Heart left ventricle (tissue), 16 donors: ENCODE measurements at regions not wholly inside any gene's neighbourhood (a gene's known extent, or its start where the extent isn't known, plus 50 kb on each side); places are given as distances from the start of the nearest gene placed in this dataset.

Experiments used
- ATAC-seq, 4 donors: fragments of 200-7000 bp; cut with Tn5 transposase; one replicate each; pipeline ENCODE4 v1.9.1; 2020 to 2022; ENCODE audit warnings: moderate library complexity in 4 of 4, mild to moderate bottlenecking in 3 of 4, moderate number of reproducible peaks in 1 of 4
- DNase-seq, 5 donors: peaks; one replicate each; pipeline ENCODE4 v3.0.0-alpha.2; 2020
- H3K27ac ChIP-seq, 12 donors: fragments of 200-600 bp; sonication (generic) in 4 of 12; one replicate each; pipeline versions ENCODE4 v1.5.0 to v1.8.0; 2016 to 2022; ENCODE audit warnings: mild to moderate bottlenecking in 2 of 12
- H3K27me3 ChIP-seq, 9 donors: fragments of 200-600 bp; sonication (generic) in 2 of 9; one replicate each; pipeline versions ENCODE4 v1.5.1 to v1.8.0; 2016 to 2022; ENCODE audit warnings: mild to moderate bottlenecking in 3 of 9
- H3K36me3 ChIP-seq, 9 donors: fragments of 200-600 bp; sonication (generic) in 2 of 9; one replicate each; pipeline versions ENCODE4 v1.5.0 to v1.8.0; 2018 to 2022; ENCODE audit warnings: mild to moderate bottlenecking in 2 of 9
- H3K4me1 ChIP-seq, 12 donors: fragments of 200-600 bp; sonication (generic) in 4 of 12; one replicate each; pipeline versions ENCODE4 v1.5.0 to v1.8.0; 2016 to 2022; ENCODE audit warnings: mild to moderate bottlenecking in 3 of 12
- H3K4me3 ChIP-seq, 12 donors: fragments of 200-600 bp; sonication (generic) in 4 of 12; one replicate each; pipeline versions ENCODE4 v1.5.0 to v1.8.0; 2017 to 2022; ENCODE audit warnings: mild to moderate bottlenecking in 9 of 12, moderate library complexity in 4 of 12
- H3K9me3 ChIP-seq, 12 donors: fragments of 200-600 bp; sonication (generic) in 4 of 12; one replicate each; pipeline versions ENCODE4 v1.5.0 to v1.8.0; 2016 to 2022; ENCODE audit warnings: mild to moderate bottlenecking in 1 of 12
- CTCF ChIP-seq, 12 donors: fragments of 200-600 bp; sonication (generic) in 4 of 12; IDR thresholded peaks; one replicate each; pipeline versions ENCODE4 v1.5.0 to v1.8.0; 2018 to 2022; ENCODE audit warnings: antibody characterized with exemption in 12 of 12, mild to moderate bottlenecking in 5 of 12
- POLR2A ChIP-seq, 2 donors: fragments of 450-650 bp; IDR thresholded peaks; one replicate each; pipeline ENCODE4 v1.6.1; 2017; ENCODE audit warnings: antibody characterized with exemption in 2 of 2, mild to moderate bottlenecking in 2 of 2, moderate library complexity in 2 of 2
- WGBS, 4 donors: extraction: QIAGEN DNeasy Blood & Tissue Kit in 2 of 4; methylation state at CpG; one replicate each; pipeline versions ENCODE4 v1.1.5 to v1.1.7; 2013 to 2018; 5-methylcytosine and 5-hydroxymethylcytosine counted together
- intact Hi-C, 10 donors: fragments of 100-400 bp; cut with DNase I; formaldehyde crosslinking; loops; one replicate each; pipeline versions ENCODE4 v1.11.1 to v1.14.2; 2022
- donor health status: ischemic (EF 13 %, LVEDD 7.1; RV severe dilation, severe dysfunction).
- donor health status: healthy with polysubstance abuse.
- donor health status: DM: no; HTN: yes; CAD: no.
- donor health status: DM: no; HTN: no; CAD: no.
- donor health status: ischemic (EF 25% LVEDD 6.9; RV normal size, moderate dysfunction).
- donor health status: ischemic (EF 25% LVEDD 5.7; RV mildly dilated, moderate dysfunction).
- donor health status: healthy.
- donor health status: DM: yes; HTN: yes; CAD: no.
- donor health status: ischemic (EF 35%, LVEDD 5.7; RV mildly dilated, moderate dysfunction).
- donor health status: nonischemic (EF 11% LVEDD 7.7; RV severe dilation, severe dysfunction).
- donor health status: DM: yes; HTN: yes; CAD: no.
- donor health status: PGD.
- donor health status: ischemic (EF 29% LVEDD 5.4; RV normal size, mild dysfunction).
- donor health status: nonischemic (EF 23%, LVEDD 6.1; RV moderate dilation, normal function).

- no peak for DNase-seq
- H3K27ac ChIP-seq, result no peak overlapping the region
- TF ChIP-seq CTCF (IDR thresholded peaks at IDR 0.05) (peak in 1 of 12 donors; percentile 7), POLR2A (IDR thresholded peaks at IDR 0.05) (no peak)
- no peak overlapping the region for H3K4me3 ChIP-seq
- no peaks in the 10 kb centered on the region for H3K36me3 ChIP-seq
- peaks cover 0 to 26% (median 16%) of the 10 kb centered on the region in 12 donors for H3K9me3 ChIP-seq
- 61 to 80% (median 68%) methylated on average over 4 of the region's 4 CpGs for WGBS, 4 donors
- H3K4me1 ChIP-seq, result no peaks in the 10 kb centered on the region
- intact Hi-C loops, result no loop called here
- no peaks in the 10 kb centered on the region for H3K27me3 ChIP-seq
- no peak for ATAC-seq
These were observed 157.1 kb downstream of the GPAM start for GRCh38 chr10:112026438-112026837.

GRCh38 chr10:112027731-112028280 is 155.8 kb downstream of the GPAM start:
- Histone ChIP-seq H3K27ac (no peak overlapping the region), H3K36me3 (no peaks in the 10 kb centered on the region), H3K4me3 (no peak overlapping the region), H3K4me1 (no peaks in the 10 kb centered on the region), H3K9me3 (peaks cover 0 to 34% (median 17%) of the 10 kb centered on the region in 12 donors), H3K27me3 (no peaks in the 10 kb centered on the region)
- intact Hi-C loops, result no loop called here
- DNase-seq (no peak), ATAC-seq (no peak)
- 70 to 82% (median 78%) methylated on average over 4 of the region's 4 CpGs for WGBS, 4 donors
- TF ChIP-seq CTCF (IDR thresholded peaks at IDR 0.05) (no peak), POLR2A (IDR thresholded peaks at IDR 0.05) (no peak)

GRCh38 chr10:112030431-112030830 is 153.1 kb downstream of the GPAM start:
- Histone ChIP-seq H3K9me3 (peaks cover 0 to 47% (median 17%) of the 10 kb centered on the region in 12 donors), H3K27me3 (no peaks in the 10 kb centered on the region), H3K4me3 (no peak overlapping the region), H3K27ac (no peak overlapping the region), H3K36me3 (no peaks in the 10 kb centered on the region), H3K4me1 (no peaks in the 10 kb centered on the region)
- 47 to 70% (median 64%) methylated on average over 2 of the region's 2 CpGs for WGBS, 4 donors
- intact Hi-C loops, result no loop called here
- no peak for TF ChIP-seq POLR2A (IDR thresholded peaks at IDR 0.05)
- DNase-seq, result no peak
- ATAC-seq, result no peak

GRCh38 chr10:112039823-112040222 is 143.7 kb downstream of the GPAM start:
- ATAC-seq (no peak), DNase-seq (no peak)
- Histone ChIP-seq H3K27ac (no peak overlapping the region), H3K36me3 (no peaks in the 10 kb centered on the region), H3K9me3 (peaks cover 0 to 5% (median 0%) of the 10 kb centered on the region in 12 donors), H3K4me3 (no peak overlapping the region), H3K4me1 (no peaks in the 10 kb centered on the region), H3K27me3 (no peaks in the 10 kb centered on the region)
- WGBS, 4 donors, result 76 to 84% (median 80%) methylated on average over 3 of the region's 3 CpGs
- no peak for TF ChIP-seq POLR2A (IDR thresholded peaks at IDR 0.05)
- no peak for TF ChIP-seq CTCF (IDR thresholded peaks at IDR 0.05)
- intact Hi-C loops, result no loop called here

- intact Hi-C loops, result no loop called here
- Histone ChIP-seq H3K4me3 (no peak overlapping the region), H3K36me3 (no peaks in the 10 kb centered on the region), H3K4me1 (no peaks in the 10 kb centered on the region), H3K9me3 (no peaks in the 10 kb centered on the region), H3K27me3 (no peaks in the 10 kb centered on the region), H3K27ac (no peak overlapping the region)
- 77 to 80% (median 78%) methylated on average over 3 of the region's 3 CpGs for WGBS, 4 donors
- no peak for TF ChIP-seq POLR2A (IDR thresholded peaks at IDR 0.05)
- TF ChIP-seq CTCF (IDR thresholded peaks at IDR 0.05), result no peak
- DNase-seq (no peak), ATAC-seq (no peak)
These were observed 142.9 kb downstream of the GPAM start for GRCh38 chr10:112040696-112041095.
